ENCODE measurements at regions not wholly inside any gene's neighbourhood (a gene's known extent, or its start where the extent isn't known, plus 50 kb on each side); places are given as distances from the start of the nearest gene placed in this dataset.

GRCh38 chr15:23773093-23773492 is 86.0 kb upstream of the NDN start:
- intact Hi-C loops (cut with DNase I): no loop called here
- ATAC-seq (no peak), FAIRE-seq (no peak), DNase-seq (no peak)
- no peak for TF ChIP-seq CTCF (IDR thresholded peaks at IDR 0.05)
- H3K27ac ChIP-seq: no peak overlapping the region
- H3K4me3 ChIP-seq: no peak overlapping the region
- H3K4me1 ChIP-seq: no peaks in the 10 kb centered on the region
- no peaks in the 10 kb centered on the region for H3K9me3 ChIP-seq
- no peaks in the 10 kb centered on the region for H3K36me3 ChIP-seq
- H3K27me3 ChIP-seq: no peaks in the 10 kb centered on the region

- ATAC-seq (no peak), DNase-seq (no peak), FAIRE-seq (no peak)
- 15 to 25% methylated on average over 2 of the region's 2 CpGs for WGBS, 2 donors
- intact Hi-C loops (cut with DNase I): no loop called here
- no peak for TF ChIP-seq CTCF (IDR thresholded peaks at IDR 0.05)
- Histone ChIP-seq H3K27me3 (no peaks in the 10 kb centered on the region), H3K36me3 (no peaks in the 10 kb centered on the region), H3K4me1 (no peaks in the 10 kb centered on the region), H3K4me3 (no peak overlapping the region), H3K27ac (no peak overlapping the region), H3K9me3 (no peaks in the 10 kb centered on the region)
These were observed 100.4 kb upstream of the NDN start for GRCh38 chr15:23787346-23788105.

- FAIRE-seq (no peak), DNase-seq (no peak), ATAC-seq (no peak)
- Histone ChIP-seq H3K9me3 (no peaks in the 10 kb centered on the region), H3K4me3 (no peak overlapping the region), H3K27ac (no peak overlapping the region), H3K4me1 (no peaks in the 10 kb centered on the region), H3K27me3 (no peaks in the 10 kb centered on the region), H3K36me3 (no peaks in the 10 kb centered on the region)
- WGBS, 2 donors: 70 to 80% methylated on average over 6 of the region's 6 CpGs
- no peak for TF ChIP-seq CTCF (IDR thresholded peaks at IDR 0.05)
- intact Hi-C loops (cut with DNase I): no loop called here
These were observed 106.1 kb upstream of the NDN start for GRCh38 chr15:23793191-23793680.

- no peak for FAIRE-seq
- WGBS, 2 donors: 55 to 59% methylated on average over 22 of the region's 22 CpGs
- H3K4me1 ChIP-seq: no peaks in the 10 kb centered on the region
These were observed 110.8 kb upstream of the NDN start for GRCh38 chr15:23797747-23798446.

More at GRCh38 chr15:23797747-23798446, 110.8 kb upstream of the NDN start:
- no peak for TF ChIP-seq CTCF (IDR thresholded peaks at IDR 0.05)
- intact Hi-C loops (cut with DNase I): no loop called here
- ATAC-seq (peak in 2 of 4 donors; percentile 69 to 82), DNase-seq (peak in 1 of 6 donors; percentile 6)
- Histone ChIP-seq H3K27me3 (no peaks in the 10 kb centered on the region), H3K9me3 (no peaks in the 10 kb centered on the region), H3K27ac (no peak overlapping the region), H3K4me3 (no peak overlapping the region), H3K36me3 (no peaks in the 10 kb centered on the region)

Data from pancreas (tissue), 10 donors.